22Rv1 (cell line): ENCODE measurements at regions not wholly inside any gene's neighbourhood (a gene's known extent, or its start where the extent isn't known, plus 50 kb on each side); places are given as distances from the start of the nearest gene placed in this dataset.

Experiments
- H3K27ac ChIP-seq: fragments of 450-650 bp; 2 replicates; pipeline ENCODE4 v1.5.1; 2017
- ZFX ChIP-seq: fragments of 450-650 bp; IDR thresholded peaks from 2 replicates; pipeline ENCODE4 v1.6.1; 2017; ENCODE audit warnings: antibody characterized with exemption, borderline replicate concordance
- TF ChIP-seq, protein P1 (sequence below): fragments of 450-650 bp; IDR thresholded peaks from 2 replicates; pipeline ENCODE4 v1.5.1; 2017; ENCODE audit warnings: mild to moderate bottlenecking

DNA sequence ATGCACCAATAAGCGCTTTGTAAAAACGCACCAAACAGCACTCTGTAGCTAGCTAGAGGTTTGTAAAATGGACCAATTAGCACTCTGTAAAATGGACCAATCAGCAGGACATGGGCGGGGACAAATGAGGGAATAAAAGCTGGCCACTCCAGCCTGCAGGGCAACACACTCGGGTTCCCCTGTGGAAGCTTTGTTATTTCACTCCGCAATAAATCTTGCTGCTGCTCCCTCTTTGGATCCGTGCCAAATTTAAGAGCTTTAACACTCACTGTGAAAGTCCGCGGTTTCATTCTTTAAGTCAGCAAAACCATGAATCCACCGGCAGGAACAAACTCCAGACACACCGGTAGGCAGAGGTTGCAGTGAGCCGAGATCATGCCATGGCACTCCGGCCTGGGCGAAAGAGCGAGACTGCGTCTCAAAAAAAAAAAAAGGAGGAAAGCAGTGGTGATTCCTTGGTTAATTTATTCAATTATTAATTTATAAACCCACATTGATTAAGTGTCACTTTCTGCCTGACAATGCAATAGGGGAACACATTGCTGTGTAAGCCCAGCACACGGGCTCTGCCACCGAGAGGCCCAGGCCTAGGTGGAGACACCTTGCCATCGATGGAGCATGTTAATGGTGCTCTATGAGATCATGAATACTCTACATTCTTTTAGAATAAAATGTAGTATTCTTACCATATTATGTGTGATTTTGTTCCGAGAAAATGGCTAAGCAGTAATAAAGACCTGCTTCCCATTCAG is 687.6 kb upstream of the HS6ST1 start:
- TF ChIP-seq, protein P1, sequence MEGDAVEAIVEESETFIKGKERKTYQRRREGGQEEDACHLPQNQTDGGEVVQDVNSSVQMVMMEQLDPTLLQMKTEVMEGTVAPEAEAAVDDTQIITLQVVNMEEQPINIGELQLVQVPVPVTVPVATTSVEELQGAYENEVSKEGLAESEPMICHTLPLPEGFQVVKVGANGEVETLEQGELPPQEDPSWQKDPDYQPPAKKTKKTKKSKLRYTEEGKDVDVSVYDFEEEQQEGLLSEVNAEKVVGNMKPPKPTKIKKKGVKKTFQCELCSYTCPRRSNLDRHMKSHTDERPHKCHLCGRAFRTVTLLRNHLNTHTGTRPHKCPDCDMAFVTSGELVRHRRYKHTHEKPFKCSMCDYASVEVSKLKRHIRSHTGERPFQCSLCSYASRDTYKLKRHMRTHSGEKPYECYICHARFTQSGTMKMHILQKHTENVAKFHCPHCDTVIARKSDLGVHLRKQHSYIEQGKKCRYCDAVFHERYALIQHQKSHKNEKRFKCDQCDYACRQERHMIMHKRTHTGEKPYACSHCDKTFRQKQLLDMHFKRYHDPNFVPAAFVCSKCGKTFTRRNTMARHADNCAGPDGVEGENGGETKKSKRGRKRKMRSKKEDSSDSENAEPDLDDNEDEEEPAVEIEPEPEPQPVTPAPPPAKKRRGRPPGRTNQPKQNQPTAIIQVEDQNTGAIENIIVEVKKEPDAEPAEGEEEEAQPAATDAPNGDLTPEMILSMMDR, result no peak
- TF ChIP-seq ZFX, result no peak
- no peak overlapping the region for H3K27ac ChIP-seq

DNA sequence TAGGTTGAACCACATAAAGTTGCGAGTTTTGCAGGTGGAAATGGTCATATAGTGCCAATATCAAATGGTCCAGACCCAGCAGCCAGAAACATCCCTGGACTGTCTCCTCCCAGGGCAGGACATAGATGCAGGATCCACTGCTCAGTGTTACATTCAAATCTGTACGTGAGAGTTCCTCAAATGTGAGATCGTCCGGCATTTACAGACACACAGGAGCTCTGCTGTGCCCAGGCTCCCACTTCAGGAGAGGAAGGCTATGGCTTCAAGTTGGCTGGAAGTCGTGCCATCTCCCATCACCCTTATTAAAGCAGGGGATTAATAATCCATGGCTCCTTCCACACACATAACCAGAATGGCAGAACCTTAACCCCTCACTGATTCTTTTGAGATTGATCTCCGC is 688.2 kb upstream of the HS6ST1 start:
- TF ChIP-seq ZFX, result no peak
- TF ChIP-seq, protein P1, result no peak
- no peak overlapping the region for H3K27ac ChIP-seq

- TF ChIP-seq, protein P1, result no peak
- no peak for TF ChIP-seq ZFX
- no peak overlapping the region for H3K27ac ChIP-seq
Measured at GRCh38 chr2:129008055-129008880, 689.6 kb upstream of the HS6ST1 start.

DNA sequence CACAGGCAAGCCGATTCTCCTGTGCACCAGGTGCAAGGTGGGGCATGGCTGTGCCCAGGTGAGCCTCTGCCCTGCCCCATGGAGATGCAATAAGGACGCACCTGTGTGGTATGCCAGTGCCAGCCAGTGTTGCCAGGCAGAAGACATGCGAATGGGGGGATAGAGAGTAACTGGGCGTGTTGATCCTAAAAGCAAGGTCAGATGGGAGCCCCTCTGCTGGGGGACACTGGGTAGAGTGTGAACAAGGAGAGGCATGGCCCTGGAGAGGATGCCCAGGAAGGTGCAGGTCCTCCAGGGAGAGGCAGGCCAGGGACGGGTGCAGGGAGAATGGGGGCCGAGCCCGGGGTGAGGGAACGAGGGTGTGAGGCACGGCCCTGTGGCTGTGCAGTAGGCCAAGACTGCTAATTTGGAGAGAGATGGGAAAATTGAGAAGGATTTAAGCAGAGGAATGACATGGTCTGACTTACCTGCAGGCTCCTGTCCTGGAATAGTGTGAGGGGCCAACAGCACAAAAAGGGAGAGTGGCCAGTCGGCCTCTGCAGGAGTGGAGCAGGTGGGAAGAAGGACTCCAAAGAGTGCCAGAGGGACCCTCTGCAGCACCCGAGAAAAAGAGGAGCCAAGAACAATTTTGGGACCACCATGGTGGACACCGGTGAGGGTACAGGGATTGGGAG is 690.4 kb upstream of the HS6ST1 start:
- H3K27ac ChIP-seq, result no peak overlapping the region
- no peak for TF ChIP-seq ZFX
- TF ChIP-seq, protein P1, result no peak

DNA sequence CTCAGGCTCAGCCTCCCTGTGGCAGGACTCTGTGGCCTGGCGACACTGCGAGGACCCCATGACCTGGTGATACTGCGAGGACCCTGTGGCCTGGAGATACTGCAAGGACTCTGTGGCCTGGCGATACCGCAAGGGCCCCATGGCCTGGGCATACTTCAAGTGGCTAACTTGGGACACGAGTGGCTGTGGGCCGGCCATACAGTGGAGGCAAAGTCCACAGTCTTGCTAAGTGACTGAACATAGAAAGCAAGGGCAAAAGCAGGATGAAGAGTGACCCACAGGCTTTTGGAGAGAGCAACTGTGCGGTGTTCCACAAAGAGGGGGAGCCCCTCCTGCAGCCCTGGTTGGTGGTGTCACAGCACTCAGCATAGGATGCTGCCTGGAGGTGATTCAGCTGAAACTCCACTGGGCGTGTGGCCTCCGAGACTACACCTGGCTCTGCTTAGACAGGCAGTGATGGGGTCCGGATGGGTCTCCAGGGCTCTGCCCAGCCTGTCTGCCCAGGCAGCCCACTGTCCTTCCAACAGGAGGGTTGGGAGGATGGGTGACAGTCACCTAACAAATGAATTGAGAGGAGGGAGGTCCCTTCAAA is 691.0 kb upstream of the HS6ST1 start:
- TF ChIP-seq, protein P1, result no peak
- no peak for TF ChIP-seq ZFX
- H3K27ac ChIP-seq, result no peak overlapping the region

DNA sequence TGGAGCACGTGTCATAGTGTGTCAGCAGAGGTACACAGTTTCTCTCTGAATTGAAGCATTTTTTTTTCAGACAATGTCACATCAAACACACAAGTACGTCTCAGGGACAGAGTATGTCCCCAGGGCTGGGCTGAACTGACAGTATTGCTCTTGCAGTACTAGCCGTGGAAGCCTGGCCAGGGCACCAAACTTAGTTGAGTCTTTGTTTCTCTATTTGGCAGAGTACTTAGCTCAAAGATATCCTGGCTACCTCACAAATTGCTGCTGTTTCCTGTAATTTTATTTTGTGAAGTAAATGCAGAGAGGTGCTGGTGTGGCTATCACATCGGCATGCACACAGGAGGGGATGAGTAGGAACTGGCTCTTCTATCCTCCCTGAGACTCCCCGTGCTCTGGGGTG is 691.6 kb upstream of the HS6ST1 start:
- TF ChIP-seq ZFX, result no peak
- TF ChIP-seq, protein P1, result no peak
- no peak overlapping the region for H3K27ac ChIP-seq
